Endothelial cell (in vitro differentiated cells): ENCODE measurements at regions not wholly inside any gene's neighbourhood (a gene's known extent, or its start where the extent isn't known, plus 50 kb on each side); places are given as distances from the start of the nearest gene placed in this dataset.
"Not testable (repeated sequence)": the region's sequence is repeated elsewhere in the genome, so short reads cannot be mapped to it uniquely, and the experiment has no call there.

ENCODE experiments used
- DNase-seq: peaks from one replicate; pipeline ENCODE4 v3.0.0; 2021; ENCODE audit warnings: low spot score
- H3K27ac Mint-ChIP-seq: one replicate; pipeline ENCODE4 v1.8.0; 2021; ENCODE audit warnings: mixed read lengths, inconsistent platforms; ENCODE audit not compliant: unreplicated experiment
- H3K27me3 Mint-ChIP-seq: one replicate; pipeline ENCODE4 v1.8.0; 2021; ENCODE audit warnings: mild to moderate bottlenecking, moderate library complexity, mixed read lengths, inconsistent platforms; ENCODE audit not compliant: unreplicated experiment
- H3K36me3 Mint-ChIP-seq: one replicate; pipeline ENCODE4 v1.8.0; 2021; ENCODE audit warnings: mild to moderate bottlenecking, low read depth, mixed read lengths, inconsistent platforms; ENCODE audit not compliant: unreplicated experiment
- H3K4me1 Mint-ChIP-seq: one replicate; pipeline ENCODE4 v1.8.0; 2021; ENCODE audit warnings: mild to moderate bottlenecking, mixed read lengths, inconsistent platforms; ENCODE audit not compliant: unreplicated experiment
- H3K4me3 Mint-ChIP-seq: one replicate; pipeline ENCODE4 v1.8.0; 2021; ENCODE audit warnings: mild to moderate bottlenecking, mixed read lengths, inconsistent platforms; ENCODE audit not compliant: unreplicated experiment
- H3K9me3 Mint-ChIP-seq: one replicate; pipeline ENCODE4 v1.8.0; 2021; ENCODE audit warnings: mixed read lengths, inconsistent platforms; ENCODE audit not compliant: unreplicated experiment
- CTCF ChIP-seq: fragments of 200-600 bp; sonication (generic); IDR thresholded peaks from one replicate; pipeline ENCODE4 v1.5.0; 2021; ENCODE audit warnings: antibody characterized with exemption; ENCODE audit not compliant: unreplicated experiment

- not testable (repeated sequence) for H3K27ac Mint-ChIP-seq, H3K27me3 Mint-ChIP-seq, H3K9me3 Mint-ChIP-seq, DNase-seq, H3K36me3 Mint-ChIP-seq, H3K4me3 Mint-ChIP-seq, H3K4me1 Mint-ChIP-seq
- peak; percentile 63 for TF ChIP-seq CTCF
Observed at GRCh38 chrY:11461406-11461805, 1239.6 kb upstream of the USP9Y start.

GRCh38 chrY:11466778-11467177 is 1234.3 kb upstream of the USP9Y start:
- H3K27ac Mint-ChIP-seq, H3K9me3 Mint-ChIP-seq, H3K4me3 Mint-ChIP-seq, DNase-seq, H3K4me1 Mint-ChIP-seq, H3K36me3 Mint-ChIP-seq, H3K27me3 Mint-ChIP-seq: not testable (repeated sequence)
- TF ChIP-seq CTCF: peak; percentile 21
